SKM-1 (cell line): ENCODE measurements at regions not wholly inside any gene's neighbourhood (a gene's known extent, or its start where the extent isn't known, plus 50 kb on each side); places are given as distances from the start of the nearest gene placed in this dataset.
"Not testable (repeated sequence)": the region's sequence is repeated elsewhere in the genome, so short reads cannot be mapped to it uniquely, and the experiment has no call there.

Experiments
- DNase-seq: peaks from one replicate; lab custom pipeline; 2025; ENCODE audit not compliant: unreplicated experiment; lab: John Stamatoyannopoulos, UW

DNA sequence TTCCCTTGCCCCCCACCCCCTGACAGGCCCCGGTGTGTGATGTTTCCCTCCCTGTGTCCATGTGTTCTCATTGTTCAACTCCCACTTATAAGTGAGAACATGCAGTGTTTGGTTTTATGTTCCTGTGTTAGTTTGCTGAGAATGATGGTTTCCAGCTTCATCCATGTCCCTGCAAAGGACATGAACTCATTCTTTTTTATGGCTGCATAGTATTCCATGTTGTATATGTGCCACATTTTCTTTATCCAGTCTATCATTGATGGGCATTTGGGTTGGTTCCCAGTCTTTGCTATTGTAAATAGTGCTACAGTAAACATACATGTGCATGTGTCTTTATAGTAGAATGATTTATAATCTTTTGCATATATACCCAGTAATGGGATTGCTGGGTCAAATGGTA lies 287.4 kb downstream of the UTRN start:
- not testable (repeated sequence) for DNase-seq

GRCh38 chr6:144574796-144575195 lies 289.7 kb downstream of the UTRN start:
- DNase-seq, result no peak

- DNase-seq, result no peak
Measured at GRCh38 chr6:144575327-144575726, 290.2 kb downstream of the UTRN start.

DNA sequence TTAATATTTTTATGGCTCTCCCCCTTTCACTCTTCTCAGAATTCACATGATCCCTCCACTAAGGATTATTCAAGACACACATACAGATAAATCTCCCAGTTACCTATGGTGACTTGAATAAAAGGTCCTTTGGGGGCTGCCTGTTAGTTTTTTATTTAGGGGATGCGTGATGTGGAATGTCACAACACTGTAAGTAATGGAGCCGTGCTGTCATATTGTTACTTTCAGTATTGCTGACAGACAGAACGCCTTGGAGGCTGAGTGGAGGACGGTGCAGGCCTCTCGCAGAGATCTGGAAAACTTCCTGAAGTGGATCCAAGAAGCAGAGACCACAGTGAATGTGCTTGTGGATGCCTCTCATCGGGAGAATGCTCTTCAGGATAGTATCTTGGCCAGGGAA lies 291.7 kb downstream of the UTRN start:
- DNase-seq, result no peak

DNA sequence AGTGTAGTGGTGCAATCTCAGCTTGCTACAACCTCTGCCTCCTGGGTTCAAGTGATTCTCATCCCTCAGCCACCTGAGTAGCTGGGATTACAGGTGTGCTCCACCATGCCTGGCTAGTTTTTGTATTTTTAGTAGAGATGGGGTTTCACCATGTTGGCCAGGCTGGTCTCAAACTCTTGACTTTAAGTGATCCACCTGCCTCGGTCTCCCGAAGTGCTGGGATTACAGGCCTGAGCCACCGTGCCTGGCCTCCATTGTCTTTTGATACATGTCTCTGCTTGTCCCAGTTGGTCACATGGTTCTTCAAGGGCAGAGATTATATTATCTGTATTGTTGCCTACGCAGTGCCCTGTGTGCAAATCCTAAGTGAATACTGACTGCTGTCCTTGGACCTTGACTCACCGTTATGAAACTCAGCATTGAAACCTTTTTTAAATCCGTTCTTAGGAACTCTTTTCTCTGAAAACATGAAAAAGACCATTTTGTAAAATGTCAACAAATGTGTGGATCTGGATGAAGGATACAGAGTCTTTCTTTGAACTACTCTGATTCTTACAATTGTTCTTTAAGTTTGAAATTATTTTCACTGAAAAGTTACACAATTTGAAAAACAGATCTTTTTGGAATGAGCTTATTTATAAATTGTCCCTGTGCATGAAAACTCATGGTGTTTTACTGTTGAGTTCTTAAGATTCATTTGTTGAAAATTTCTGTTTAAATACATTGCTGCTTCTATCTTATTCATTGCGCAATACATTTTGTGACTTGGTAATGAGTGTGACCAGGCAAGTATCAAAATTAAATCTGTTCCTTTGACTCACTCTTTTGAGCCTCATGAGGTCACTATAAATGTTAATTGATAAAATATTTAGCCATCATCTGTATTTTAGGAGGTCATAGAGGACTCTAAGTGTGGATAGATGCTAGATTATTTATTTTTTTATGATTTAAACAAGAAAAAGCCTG lies 293.5 kb downstream of the UTRN start:
- no peak for DNase-seq

GRCh38 chr6:144580039-144580438 lies 294.9 kb downstream of the UTRN start:
- no peak for DNase-seq

DNA sequence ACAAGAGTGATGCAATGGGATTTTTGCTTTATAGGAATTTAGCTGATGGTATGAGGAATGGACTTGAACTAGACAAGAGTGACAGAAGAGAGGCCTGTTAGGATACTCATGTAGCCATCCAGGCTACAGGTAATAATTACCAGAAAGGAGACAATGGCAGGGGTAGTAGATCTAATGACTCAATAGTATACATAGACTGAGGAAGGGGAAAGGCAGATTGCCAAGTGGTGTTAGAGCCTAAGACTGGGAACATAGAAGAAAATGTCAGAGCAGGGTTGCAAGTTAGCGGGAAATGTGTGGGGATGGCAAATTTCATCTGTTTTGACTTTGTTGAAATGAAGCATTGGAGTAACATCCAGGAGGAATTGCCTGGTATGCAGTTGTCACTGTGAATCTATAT lies 295.6 kb downstream of the UTRN start:
- DNase-seq, result no peak

DNA sequence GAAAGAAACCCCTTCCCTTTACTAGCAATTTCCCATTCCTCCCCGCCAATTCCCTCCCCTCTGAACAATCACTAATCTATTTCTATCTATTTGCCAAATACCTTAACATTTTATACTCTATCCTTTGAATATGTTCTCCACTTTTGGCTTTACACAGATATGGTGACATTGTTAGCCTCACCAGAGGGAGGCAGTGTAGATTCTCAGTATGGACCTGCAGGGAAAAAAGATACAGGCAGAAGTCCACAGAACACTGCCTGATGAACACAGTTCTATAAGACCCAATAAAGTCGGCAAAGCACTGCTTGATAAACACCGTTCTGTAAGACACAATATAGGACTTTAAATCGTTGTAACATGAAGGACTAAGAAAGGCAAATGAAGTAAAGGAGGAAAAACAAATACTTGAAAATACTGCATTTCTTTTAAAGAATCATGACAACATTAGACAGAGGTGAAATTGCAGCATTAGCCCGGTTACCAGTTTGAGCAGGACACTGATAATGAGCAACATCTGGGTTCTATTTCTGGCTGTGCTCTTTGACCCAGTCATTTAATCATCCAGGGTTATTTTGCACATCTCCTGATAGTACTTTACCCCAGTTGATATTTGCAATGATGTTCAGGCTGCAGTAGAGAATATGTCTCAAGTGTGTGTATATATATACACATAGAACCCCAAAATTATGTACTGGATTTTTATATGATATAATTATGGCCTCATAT lies 296.8 kb downstream of the UTRN start:
- no peak for DNase-seq

GRCh38 chr6:144582939-144583613 lies 297.9 kb downstream of the UTRN start:
- DNase-seq, result peak; percentile 57

GRCh38 chr6:144583614-144583954 lies 298.4 kb downstream of the UTRN start:
- no peak for DNase-seq

GRCh38 chr6:144585217-144585814 lies 300.2 kb downstream of the UTRN start:
- peak; percentile 23 for DNase-seq

GRCh38 chr6:144586986-144587385 lies 301.9 kb downstream of the UTRN start:
- DNase-seq, result no peak

DNA sequence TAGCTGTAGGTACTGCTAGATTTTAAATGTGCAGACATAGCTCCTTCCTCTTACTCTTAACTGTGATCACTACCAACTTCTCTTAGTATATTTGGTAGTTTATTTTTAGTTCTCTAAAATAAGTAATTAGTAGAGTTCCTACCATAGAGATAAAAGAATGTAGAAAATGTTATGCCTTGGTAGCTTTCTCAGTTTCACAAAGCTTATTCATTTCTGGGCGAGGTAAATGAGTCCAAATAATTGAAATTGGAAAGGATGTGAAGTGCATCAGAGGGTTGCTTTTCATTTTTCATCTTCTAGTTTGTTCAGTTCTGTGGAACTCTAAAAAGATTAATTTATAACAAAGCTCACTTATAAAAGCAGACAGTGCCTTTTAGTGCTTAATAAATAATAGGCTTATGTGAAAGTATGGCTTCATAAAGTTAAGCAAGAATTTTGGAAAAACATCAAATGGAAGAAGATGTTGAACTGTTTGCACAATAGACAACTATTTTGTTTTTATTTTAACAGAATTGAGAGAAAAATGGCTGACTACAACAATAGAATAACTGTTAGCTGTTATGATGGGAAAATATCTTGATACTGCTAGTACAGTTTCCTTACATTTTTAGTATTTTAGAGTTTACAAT lies 303.7 kb downstream of the UTRN start:
- no peak for DNase-seq

GRCh38 chr6:144590532-144590931 lies 305.4 kb downstream of the UTRN start:
- DNase-seq, result peak; percentile 56

DNA sequence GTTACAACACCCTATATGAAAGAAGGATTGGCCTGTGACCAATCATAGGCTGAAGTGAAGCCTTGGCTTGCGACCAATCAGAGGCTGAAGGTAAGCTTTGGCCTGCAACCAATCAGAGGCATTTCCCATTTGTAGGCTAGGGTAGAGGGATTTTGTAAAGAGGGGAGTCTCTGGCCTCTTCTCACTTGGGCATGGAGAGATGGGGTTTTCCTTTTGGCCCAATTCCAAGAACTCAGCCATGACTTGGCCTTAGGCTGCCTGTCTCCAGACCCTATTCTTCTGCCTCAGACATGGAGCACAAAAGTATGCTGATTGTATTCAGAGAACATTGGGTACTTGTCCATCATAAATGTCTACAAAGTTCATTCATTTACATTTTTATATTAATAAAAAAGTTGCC lies 308.3 kb downstream of the UTRN start:
- no peak for DNase-seq

- no peak for DNase-seq
Measured at GRCh38 chr6:144594585-144594984, 309.4 kb downstream of the UTRN start.

DNA sequence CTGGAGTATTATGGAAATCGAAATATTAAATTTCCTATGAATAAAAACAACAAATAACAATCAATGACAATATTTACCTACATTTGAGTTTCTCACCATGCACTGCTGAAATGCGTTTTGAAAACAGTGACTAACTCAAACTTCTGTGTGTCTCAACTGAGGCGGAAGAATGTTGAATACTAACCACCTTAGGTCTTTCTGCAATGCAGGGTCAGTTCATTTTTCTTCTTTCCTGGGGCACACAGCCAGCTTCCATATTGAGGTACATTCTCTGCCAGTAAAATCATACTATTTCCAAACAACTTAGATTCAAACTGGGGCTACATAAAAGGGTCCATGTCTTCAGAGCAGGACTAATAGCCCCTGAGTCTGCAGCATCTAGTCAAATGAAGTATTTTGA lies 310.1 kb downstream of the UTRN start:
- DNase-seq, result no peak

- DNase-seq, result no peak
Measured at GRCh38 chr6:144597511-144597910, 312.4 kb downstream of the UTRN start.

- no peak for DNase-seq
Measured at GRCh38 chr6:144599615-144600014, 314.5 kb downstream of the UTRN start.

- DNase-seq, result no peak
Measured at GRCh38 chr6:144601221-144601620, 316.1 kb downstream of the UTRN start.
